Stomach (tissue), 4 donors: ENCODE measurements at regions not wholly inside any gene's neighbourhood (a gene's known extent, or its start where the extent isn't known, plus 50 kb on each side); places are given as distances from the start of the nearest gene placed in this dataset.

Experiments
- CTCF ChIP-seq, 7 experiments: fragments of 450-650 bp in 4 of 7; fragments of 200-600 bp in 3 of 7; sonication (generic) in 3 of 7; IDR thresholded peaks; one replicate each; pipeline ENCODE4 v1.5.1; 2016 to 2019; ENCODE audit warnings: antibody characterized with exemption in 7 of 7, control low read depth in 2 of 7, mild to moderate bottlenecking in 1 of 7
- POLR2A ChIP-seq, 4 donors: fragments of 450-650 bp; IDR thresholded peaks; one replicate each; pipeline ENCODE4 v1.6.1; 2016; ENCODE audit warnings: antibody characterized with exemption in 4 of 4, control low read depth in 2 of 4, mild to moderate bottlenecking in 1 of 4, moderate library complexity in 1 of 4
- POLR2AphosphoS5 ChIP-seq, 3 donors: sonication (generic); formaldehyde crosslinking; IDR thresholded peaks; one replicate each; pipeline ENCODE4 v1.6.1; 2016; ENCODE audit warnings: antibody characterized with exemption in 3 of 3

- TF ChIP-seq CTCF (IDR thresholded peaks at IDR 0.05) = no peak
- TF ChIP-seq POLR2A (IDR thresholded peaks at IDR 0.05) = no peak
- no peak for TF ChIP-seq POLR2AphosphoS5 (IDR thresholded peaks at IDR 0.05)
Observed at GRCh38 chr2:145407-145806, 99.1 kb upstream of the FAM110C start.
